WTC11 (cell line): ENCODE measurements at regions not wholly inside any gene's neighbourhood (a gene's known extent, or its start where the extent isn't known, plus 50 kb on each side); places are given as distances from the start of the nearest gene placed in this dataset.

ENCODE experiments used
- ATAC-seq: fragments of 200-7000 bp; cut with Tn5 transposase; 2 replicates; pipeline ENCODE4 v1.10.0; 2021; ENCODE audit warnings: mild to moderate bottlenecking, moderate library complexity
- CTCF ChIA-PET: fragments of 300-600 bp; sonication (Branson Sonifier 250); formaldehyde crosslinking; loops from one replicate; lab custom pipeline; 2021; ENCODE audit warnings: antibody characterized with exemption; lab: Charles Lee
- POLR2A ChIA-PET: fragments of 350-600 bp; sonication (Branson Sonifier 250); formaldehyde crosslinking; loops from one replicate; lab custom pipeline; 2021; ENCODE audit warnings: antibody characterized with exemption; lab: Charles Lee
- DNase-seq: peaks from one replicate; pipeline ENCODE4 v3.0.0; 2021; ENCODE audit warnings: low spot score
- H3K27ac Mint-ChIP-seq: 2 replicates; pipeline ENCODE4 v1.8.0; 2021; ENCODE audit warnings: mixed read lengths
- H3K27me3 Mint-ChIP-seq: 2 replicates; pipeline ENCODE4 v1.8.0; 2021; ENCODE audit warnings: low read depth, mild to moderate bottlenecking, moderate library complexity, mixed read lengths
- H3K36me3 Mint-ChIP-seq: 2 replicates; pipeline ENCODE4 v1.8.0; 2021; ENCODE audit warnings: mixed read lengths
- H3K4me1 Mint-ChIP-seq: 2 replicates; pipeline ENCODE4 v1.8.0; 2022; ENCODE audit warnings: mixed read lengths
- H3K4me3 Mint-ChIP-seq: 2 replicates; pipeline ENCODE4 v1.8.0; 2021; ENCODE audit warnings: mild to moderate bottlenecking, moderate library complexity, mixed read lengths
- H3K9me3 Mint-ChIP-seq: 2 replicates; pipeline ENCODE4 v1.8.0; 2021; ENCODE audit warnings: mixed read lengths
- ARID4B ChIP-seq: sonication (generic); formaldehyde crosslinking; IDR thresholded peaks from 2 replicates; pipeline ENCODE4 v1.8.0; 2023; ENCODE audit warnings: missing genetic modification reagents, mild to moderate bottlenecking, borderline replicate concordance
- ATF2 ChIP-seq: sonication (generic); formaldehyde crosslinking; IDR thresholded peaks from 2 replicates; pipeline ENCODE4 v1.8.1; 2022; ENCODE audit warnings: low read depth, missing genetic modification reagents, borderline replicate concordance
- ATF3 ChIP-seq: sonication (generic); formaldehyde crosslinking; conservative IDR thresholded peaks from 2 replicates; pipeline ENCODE4 v1.8.1; 2022; ENCODE audit warnings: mild to moderate bottlenecking, missing genetic modification reagents
- CREB1 ChIP-seq: sonication (generic); formaldehyde crosslinking; IDR thresholded peaks from 2 replicates; pipeline ENCODE4 v1.8.0; 2023; ENCODE audit warnings: mild to moderate bottlenecking, missing genetic modification reagents
- CREM ChIP-seq: sonication (generic); formaldehyde crosslinking; IDR thresholded peaks from 2 replicates; pipeline ENCODE4 v1.8.1; 2022; ENCODE audit warnings: mild to moderate bottlenecking, missing genetic modification reagents, moderate library complexity
- GRHL2 ChIP-seq: fragments of 250-450 bp; sonication (Bioruptor Pico); IDR thresholded peaks from 2 replicates; pipeline ENCODE4 v1.8.0; 2022; ENCODE audit warnings: mild to moderate bottlenecking, moderate library complexity; ENCODE audit not compliant: insufficient replicate concordance, severe bottlenecking
- IRF2 ChIP-seq: sonication (generic); formaldehyde crosslinking; IDR thresholded peaks from 2 replicates; pipeline ENCODE4 v1.8.0; 2022; ENCODE audit warnings: low read depth, missing genetic modification reagents, borderline replicate concordance
- MLX ChIP-seq: sonication (generic); formaldehyde crosslinking; IDR thresholded peaks from 2 replicates; pipeline ENCODE4 v1.8.1; 2023; ENCODE audit warnings: mild to moderate bottlenecking, missing genetic modification reagents, moderate library complexity
- MXD4 ChIP-seq: fragments of 250-450 bp; sonication (Bioruptor Pico); IDR thresholded peaks from 2 replicates; pipeline ENCODE4 v1.8.0; 2021; ENCODE audit warnings: mild to moderate bottlenecking, moderate library complexity, borderline replicate concordance
- OVOL2 ChIP-seq: fragments of 250-450 bp; sonication (Bioruptor Pico); IDR thresholded peaks from 2 replicates; pipeline ENCODE4 v1.9.0; 2021; ENCODE audit warnings: mild to moderate bottlenecking, borderline replicate concordance
- SP1 ChIP-seq: sonication (generic); formaldehyde crosslinking; conservative IDR thresholded peaks from 2 replicates; pipeline ENCODE4 v1.8.1; 2022; ENCODE audit warnings: missing genetic modification reagents
- TCF7 ChIP-seq: sonication (generic); formaldehyde crosslinking; IDR thresholded peaks from 2 replicates; pipeline ENCODE4 v1.8.0; 2022; ENCODE audit warnings: mild to moderate bottlenecking, low read depth, missing genetic modification reagents, moderate library complexity
- USF2 ChIP-seq: sonication (generic); formaldehyde crosslinking; IDR thresholded peaks from 2 replicates; pipeline ENCODE4 v1.8.1; 2023; ENCODE audit warnings: mild to moderate bottlenecking, missing genetic modification reagents, moderate library complexity
- ZNF138 ChIP-seq: sonication (generic); formaldehyde crosslinking; conservative IDR thresholded peaks from 2 replicates; pipeline ENCODE4 v1.8.1; 2022; ENCODE audit warnings: mild to moderate bottlenecking, moderate library complexity, missing genetic modification reagents
- ZNF317 ChIP-seq: sonication (generic); formaldehyde crosslinking; IDR thresholded peaks from 2 replicates; pipeline ENCODE4 v1.8.1; 2023; ENCODE audit warnings: low read depth, mild to moderate bottlenecking, moderate library complexity, missing genetic modification reagents, borderline replicate concordance
- ZNF396 ChIP-seq: fragments of 250-450 bp; sonication (Bioruptor Pico); IDR thresholded peaks from 2 replicates; pipeline ENCODE4 v1.8.0; 2021; ENCODE audit warnings: mild to moderate bottlenecking, moderate library complexity, borderline replicate concordance
- ZNF423 ChIP-seq: fragments of 250-450 bp; sonication (Bioruptor Pico); IDR thresholded peaks from 2 replicates; pipeline ENCODE4 v2.1.2; 2022; ENCODE audit warnings: mild to moderate bottlenecking, moderate library complexity
- TF ChIP-seq, protein P1 (sequence below): sonication (generic); formaldehyde crosslinking; IDR thresholded peaks from 2 replicates; pipeline ENCODE4 v1.8.0; 2022; ENCODE audit warnings: missing genetic modification reagents
- TF ChIP-seq, protein P2 (sequence below): fragments of 250-450 bp; sonication (Bioruptor Pico); IDR thresholded peaks from 2 replicates; pipeline ENCODE4 v2.1.2; 2022; ENCODE audit warnings: mild to moderate bottlenecking, moderate library complexity
- TF ChIP-seq, protein P3 (sequence below): fragments of 250-450 bp; sonication (Bioruptor Pico); IDR thresholded peaks from 2 replicates; pipeline ENCODE4 v1.9.0; 2021; ENCODE audit warnings: moderate library complexity, mild to moderate bottlenecking, inconsistent platforms, borderline replicate concordance

DNA sequence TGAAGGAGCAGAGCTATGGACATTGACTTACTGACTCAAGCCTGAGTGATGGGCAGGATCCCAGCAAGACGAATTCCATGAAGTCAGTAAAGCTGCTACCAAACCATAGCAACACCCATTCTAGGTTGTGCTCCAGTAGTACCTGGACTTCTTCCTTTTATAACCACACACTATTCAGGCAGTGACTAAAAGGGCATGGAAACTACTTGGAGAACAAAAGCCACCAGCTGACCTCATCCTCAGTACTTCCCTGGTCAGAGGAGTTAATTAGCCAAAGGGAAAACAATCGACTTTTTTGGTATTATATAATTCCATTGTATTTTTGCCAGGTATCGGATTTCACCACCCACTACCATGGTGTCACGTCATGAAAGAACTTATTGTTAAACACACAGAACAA lies 237.1 kb downstream of the TTC32 start (continued):
- TF ChIP-seq OVOL2 (no peak), CREM (CRISPR knock-in tag) (no peak)

DNA sequence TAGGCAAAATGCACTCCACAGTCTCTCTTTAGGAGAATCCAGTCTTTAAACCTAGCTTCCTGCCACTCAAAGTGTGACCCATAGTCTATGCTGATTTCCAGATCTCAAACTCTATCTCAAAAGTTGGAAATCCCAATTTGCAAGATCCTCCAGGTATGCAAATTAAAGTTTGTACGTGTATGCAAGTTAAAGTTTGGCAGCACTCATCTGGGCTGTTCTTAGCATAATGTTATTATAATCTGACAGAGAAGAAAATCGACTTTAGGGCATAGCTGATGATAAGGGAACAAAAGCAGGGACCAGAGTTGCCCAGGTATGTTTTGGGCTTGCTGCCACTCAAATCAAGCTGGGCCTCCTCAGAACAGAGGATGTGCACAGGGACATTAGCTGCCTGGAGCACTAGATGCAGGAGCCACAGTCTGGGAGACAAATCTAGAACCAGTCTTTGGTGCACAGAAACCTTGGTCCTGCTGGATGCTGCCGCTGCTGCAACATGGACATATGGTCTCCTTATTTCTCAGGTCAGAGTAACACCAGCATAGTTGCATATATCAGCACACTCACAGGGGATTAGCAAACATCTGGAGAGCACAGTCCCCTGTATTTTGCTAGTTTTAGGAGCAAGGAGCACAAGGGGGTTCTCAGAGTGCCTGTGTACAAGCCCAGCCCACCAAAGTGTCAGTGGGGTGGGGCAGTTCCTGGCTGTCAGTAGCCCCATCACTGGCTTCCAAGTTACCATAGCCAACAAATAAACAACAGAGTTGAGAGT lies 242.6 kb downstream of the TTC32 start:
- CTCF ChIA-PET, result no interaction called here
- no peak overlapping the region for H3K27ac Mint-ChIP-seq
- DNase-seq (no peak), ATAC-seq (no peak)
- no peak overlapping the region for H3K4me3 Mint-ChIP-seq
- POLR2A ChIA-PET, result no interaction called here
- TF ChIP-seq, protein P1, sequence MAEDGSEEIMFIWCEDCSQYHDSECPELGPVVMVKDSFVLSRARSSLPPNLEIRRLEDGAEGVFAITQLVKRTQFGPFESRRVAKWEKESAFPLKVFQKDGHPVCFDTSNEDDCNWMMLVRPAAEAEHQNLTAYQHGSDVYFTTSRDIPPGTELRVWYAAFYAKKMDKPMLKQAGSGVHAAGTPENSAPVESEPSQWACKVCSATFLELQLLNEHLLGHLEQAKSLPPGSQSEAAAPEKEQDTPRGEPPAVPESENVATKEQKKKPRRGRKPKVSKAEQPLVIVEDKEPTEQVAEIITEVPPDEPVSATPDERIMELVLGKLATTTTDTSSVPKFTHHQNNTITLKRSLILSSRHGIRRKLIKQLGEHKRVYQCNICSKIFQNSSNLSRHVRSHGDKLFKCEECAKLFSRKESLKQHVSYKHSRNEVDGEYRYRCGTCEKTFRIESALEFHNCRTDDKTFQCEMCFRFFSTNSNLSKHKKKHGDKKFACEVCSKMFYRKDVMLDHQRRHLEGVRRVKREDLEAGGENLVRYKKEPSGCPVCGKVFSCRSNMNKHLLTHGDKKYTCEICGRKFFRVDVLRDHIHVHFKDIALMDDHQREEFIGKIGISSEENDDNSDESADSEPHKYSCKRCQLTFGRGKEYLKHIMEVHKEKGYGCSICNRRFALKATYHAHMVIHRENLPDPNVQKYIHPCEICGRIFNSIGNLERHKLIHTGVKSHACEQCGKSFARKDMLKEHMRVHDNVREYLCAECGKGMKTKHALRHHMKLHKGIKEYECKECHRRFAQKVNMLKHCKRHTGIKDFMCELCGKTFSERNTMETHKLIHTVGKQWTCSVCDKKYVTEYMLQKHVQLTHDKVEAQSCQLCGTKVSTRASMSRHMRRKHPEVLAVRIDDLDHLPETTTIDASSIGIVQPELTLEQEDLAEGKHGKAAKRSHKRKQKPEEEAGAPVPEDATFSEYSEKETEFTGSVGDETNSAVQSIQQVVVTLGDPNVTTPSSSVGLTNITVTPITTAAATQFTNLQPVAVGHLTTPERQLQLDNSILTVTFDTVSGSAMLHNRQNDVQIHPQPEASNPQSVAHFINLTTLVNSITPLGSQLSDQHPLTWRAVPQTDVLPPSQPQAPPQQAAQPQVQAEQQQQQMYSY (CRISPR knock-in tag), result no peak
- TF ChIP-seq, protein P2, sequence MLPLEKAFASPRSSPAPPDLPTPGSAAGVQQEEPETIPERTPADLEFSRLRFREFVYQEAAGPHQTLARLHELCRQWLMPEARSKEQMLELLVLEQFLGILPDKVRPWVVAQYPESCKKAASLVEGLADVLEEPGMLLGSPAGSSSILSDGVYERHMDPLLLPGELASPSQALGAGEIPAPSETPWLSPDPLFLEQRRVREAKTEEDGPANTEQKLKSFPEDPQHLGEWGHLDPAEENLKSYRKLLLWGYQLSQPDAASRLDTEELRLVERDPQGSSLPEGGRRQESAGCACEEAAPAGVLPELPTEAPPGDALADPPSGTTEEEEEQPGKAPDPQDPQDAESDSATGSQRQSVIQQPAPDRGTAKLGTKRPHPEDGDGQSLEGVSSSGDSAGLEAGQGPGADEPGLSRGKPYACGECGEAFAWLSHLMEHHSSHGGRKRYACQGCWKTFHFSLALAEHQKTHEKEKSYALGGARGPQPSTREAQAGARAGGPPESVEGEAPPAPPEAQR (CRISPR knock-in tag), result no peak
- TF ChIP-seq ZNF138 (CRISPR knock-in tag), result no peak
- no peak for TF ChIP-seq USF2 (CRISPR knock-in tag)
- TF ChIP-seq TCF7 (CRISPR knock-in tag), result no peak
- no peak for TF ChIP-seq ATF3 (CRISPR knock-in tag)
- TF ChIP-seq, protein P3, sequence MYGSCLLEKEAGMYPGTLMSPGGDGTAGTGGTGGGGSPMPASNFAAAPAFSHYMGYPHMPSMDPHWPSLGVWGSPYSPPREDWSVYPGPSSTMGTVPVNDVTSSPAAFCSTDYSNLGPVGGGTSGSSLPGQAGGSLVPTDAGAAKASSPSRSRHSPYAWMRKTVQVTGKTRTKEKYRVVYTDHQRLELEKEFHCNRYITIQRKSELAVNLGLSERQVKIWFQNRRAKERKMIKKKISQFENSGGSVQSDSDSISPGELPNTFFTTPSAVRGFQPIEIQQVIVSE (CRISPR knock-in tag), result no peak
- TF ChIP-seq IRF2 (CRISPR knock-in tag), result no peak
- TF ChIP-seq ZNF396 (CRISPR knock-in tag), result no peak
- TF ChIP-seq MXD4, result no peak
- TF ChIP-seq ZNF317 (CRISPR knock-in tag), result no peak
- no peak for TF ChIP-seq SP1 (CRISPR knock-in tag)
- no peak for TF ChIP-seq ATF2
- no peak for TF ChIP-seq ARID4B (CRISPR knock-in tag)
- TF ChIP-seq ZNF423 (CRISPR knock-in tag), result no peak
- no peak for TF ChIP-seq MLX (CRISPR knock-in tag)
- no peak for TF ChIP-seq CREB1 (CRISPR knock-in tag)
- no peak for TF ChIP-seq GRHL2 (CRISPR knock-in tag)
- 0 out of 2 replicates have a peak, but pooled peaks cover 4% of the 10 kb centered on the region for H3K4me1 Mint-ChIP-seq
- H3K27me3 Mint-ChIP-seq, result no peaks in the 10 kb centered on the region
- peaks cover 15% of the 10 kb centered on the region for H3K9me3 Mint-ChIP-seq
- no peaks in the 10 kb centered on the region for H3K36me3 Mint-ChIP-seq
